GM19240 (cell line): ENCODE measurements at regions not wholly inside any gene's neighbourhood (a gene's known extent, or its start where the extent isn't known, plus 50 kb on each side); places are given as distances from the start of the nearest gene placed in this dataset.

Experiments used
- DNase-seq: peaks from one replicate; pipeline ENCODE4 v3.0.0; 2011; ENCODE audit warnings: low spot score; ENCODE audit not compliant: insufficient read length

- DNase-seq = no peak
Measured at GRCh38 chr6:56771189-56771588, 128.5 kb upstream of the DST start.

- no peak for DNase-seq
Measured at GRCh38 chr6:56770011-56770520, 127.4 kb upstream of the DST start.

GRCh38 chr6:56767892-56768531 is 125.3 kb upstream of the DST start:
- no peak for DNase-seq

- no peak for DNase-seq
Measured at GRCh38 chr6:56767435-56767834, 124.7 kb upstream of the DST start.

GRCh38 chr6:56766806-56767178 is 124.1 kb upstream of the DST start:
- no peak for DNase-seq

- DNase-seq = no peak
Measured at GRCh38 chr6:56766139-56766805, 123.6 kb upstream of the DST start.

- no peak for DNase-seq
Measured at GRCh38 chr6:56765494-56765893, 122.8 kb upstream of the DST start.

- no peak for DNase-seq
Measured at GRCh38 chr6:56764081-56764566, 121.4 kb upstream of the DST start.

- no peak for DNase-seq
Measured at GRCh38 chr6:56761651-56762050, 119.0 kb upstream of the DST start.

GRCh38 chr6:56760842-56761241 is 118.2 kb upstream of the DST start:
- no peak for DNase-seq

GRCh38 chr6:56759521-56759920 is 116.8 kb upstream of the DST start:
- DNase-seq = no peak

- DNase-seq = no peak
Measured at GRCh38 chr6:56758553-56758952, 115.9 kb upstream of the DST start.

GRCh38 chr6:56758120-56758519 is 115.4 kb upstream of the DST start:
- DNase-seq = no peak

- no peak for DNase-seq
Measured at GRCh38 chr6:56757588-56757984, 114.9 kb upstream of the DST start.

GRCh38 chr6:56756791-56757587 is 114.3 kb upstream of the DST start:
- DNase-seq = no peak

GRCh38 chr6:56756219-56756789 is 113.6 kb upstream of the DST start:
- no peak for DNase-seq

GRCh38 chr6:56755040-56755439 is 112.4 kb upstream of the DST start:
- DNase-seq = no peak

GRCh38 chr6:56753811-56754210 is 111.1 kb upstream of the DST start:
- no peak for DNase-seq

GRCh38 chr6:56752534-56752933 is 109.8 kb upstream of the DST start:
- DNase-seq = no peak

GRCh38 chr6:56752009-56752408 is 109.3 kb upstream of the DST start:
- DNase-seq = no peak

GRCh38 chr6:56751604-56752003 is 108.9 kb upstream of the DST start:
- no peak for DNase-seq

GRCh38 chr6:56750686-56751085 is 108.0 kb upstream of the DST start:
- DNase-seq = no peak
